Middle frontal gyrus (tissue), 1 donor: ENCODE measurements at regions not wholly inside any gene's neighbourhood (a gene's known extent, or its start where the extent isn't known, plus 50 kb on each side); places are given as distances from the start of the nearest gene placed in this dataset.

Source experiments
- DNase-seq: peaks from one replicate; pipeline ENCODE4 v3.0.0-alpha.2; 2015; ENCODE audit warnings: low spot score; ENCODE audit errors: extremely low spot score

- DNase-seq: no peak
These were observed 186.2 kb downstream of the RBFOX3 start for GRCh38 chr17:79424471-79425185.

GRCh38 chr17:79423811-79424465 lies 186.9 kb downstream of the RBFOX3 start:
- DNase-seq: no peak

GRCh38 chr17:79422236-79422635 lies 188.6 kb downstream of the RBFOX3 start:
- no peak for DNase-seq

GRCh38 chr17:79420318-79421243 lies 190.3 kb downstream of the RBFOX3 start:
- peak; percentile 47 for DNase-seq

GRCh38 chr17:79417476-79417988 lies 193.3 kb downstream of the RBFOX3 start:
- no peak for DNase-seq

GRCh38 chr17:79415909-79416308 lies 194.9 kb downstream of the RBFOX3 start:
- DNase-seq: no peak

- no peak for DNase-seq
These were observed 195.5 kb downstream of the RBFOX3 start for GRCh38 chr17:79415365-79415764.

- no peak for DNase-seq
These were observed 196.0 kb downstream of the RBFOX3 start for GRCh38 chr17:79414793-79415211.

GRCh38 chr17:79414063-79414792 lies 196.6 kb downstream of the RBFOX3 start:
- DNase-seq: no peak

GRCh38 chr17:79413611-79414010 lies 197.2 kb downstream of the RBFOX3 start:
- no peak for DNase-seq

GRCh38 chr17:79412886-79413390 lies 197.9 kb downstream of the RBFOX3 start:
- DNase-seq: no peak

- DNase-seq: no peak
These were observed 198.7 kb downstream of the RBFOX3 start for GRCh38 chr17:79412110-79412509.

GRCh38 chr17:79411419-79411818 lies 199.4 kb downstream of the RBFOX3 start:
- DNase-seq: no peak

- no peak for DNase-seq
These were observed 200.2 kb downstream of the RBFOX3 start for GRCh38 chr17:79410681-79411080.

GRCh38 chr17:79408251-79408650 lies 202.6 kb downstream of the RBFOX3 start:
- DNase-seq: no peak

GRCh38 chr17:79407385-79407784 lies 203.5 kb downstream of the RBFOX3 start:
- DNase-seq: no peak

GRCh38 chr17:79406316-79406715 lies 204.5 kb downstream of the RBFOX3 start:
- DNase-seq: no peak

GRCh38 chr17:79405823-79406222 lies 205.0 kb downstream of the RBFOX3 start:
- DNase-seq: no peak

- no peak for DNase-seq
These were observed 206.5 kb downstream of the RBFOX3 start for GRCh38 chr17:79404136-79404911.
